K562 (cell line): ENCODE measurements at regions not wholly inside any gene's neighbourhood (a gene's known extent, or its start where the extent isn't known, plus 50 kb on each side); places are given as distances from the start of the nearest gene placed in this dataset.

Source experiments
- ATAC-seq: fragments of 200-7000 bp; cut with Tn5 transposase; 3 replicates; pipeline ENCODE4 v1.9.1; 2020; ENCODE audit warnings: moderate library complexity
- BruUV-seq: library from RNA; stranded (reverse); fragments of 400-500 nt; replicated peaks from 2 replicates; lab custom pipeline; 2021; lab: Mats Ljungman, UMichigan
- CTCF ChIA-PET: fragments of 300-600 bp; formaldehyde crosslinking; extraction: SDS; loops from one replicate; lab custom pipeline; 2021; ENCODE audit warnings: low intra/inter-chr PET ratio; lab: Yijun Ruan, JAX
- POLR2A ChIA-PET: fragments of 300-600, 350-650 bp; sonication (Branson Sonifier 250); formaldehyde crosslinking; extraction: SDS; loops from one replicate; lab custom pipeline; 2021; ENCODE audit warnings: antibody characterized with exemption, inconsistent platforms; lab: Yijun Ruan, JAX
- DNase-seq, 4 experiments: peaks; one replicate each; pipeline versions ENCODE4 v3.0.0 to v3.0.0-alpha.2; 2011 to 2018; ENCODE audit warnings: low spot score in 3 of 4, mixed read lengths in 3 of 4; ENCODE audit errors: extremely low read depth in 1 of 4
- FAIRE-seq: peaks from 2 replicates; lab custom pipeline; 2011; peaks lifted over from hg19 to GRCh38; lab: Jason Lieb, UNC
- H2AFZ ChIP-seq: 2 replicates; pipeline ENCODE4 v1.6.0; 2011; ENCODE audit warnings: low read depth, low read length, control low read depth, inconsistent platforms
- H3K27ac ChIP-seq: fragments of 200-600 bp; 3 replicates; pipeline ENCODE4 v1.8.0; 2011; ENCODE audit warnings: low read depth, mild to moderate bottlenecking, control low read depth, inconsistent platforms, low read length, moderate library complexity, mixed read lengths; ENCODE audit errors: extremely low read depth
- H3K27me3 ChIP-seq, 2 experiments: fragments of 300-600 bp in 1 of 2; 2 replicates in 1 of 2; 3 replicates in 1 of 2; pipeline versions ENCODE4 v1.6.0 to v1.8.0; 2011; ENCODE audit warnings: inconsistent platforms in 2 of 2, low read length in 2 of 2, mild to moderate bottlenecking in 1 of 2, mixed read lengths in 1 of 2, moderate library complexity in 1 of 2; ENCODE audit not compliant: control insufficient read depth in 2 of 2, insufficient read depth in 2 of 2
- H3K36me3 ChIP-seq: fragments of 300-600 bp; 3 replicates; pipeline ENCODE4 v1.8.0; 2011; ENCODE audit warnings: mild to moderate bottlenecking, low read length, inconsistent platforms; ENCODE audit not compliant: control insufficient read depth, insufficient read depth
- H3K4me1 ChIP-seq, 2 experiments: fragments of 200-600 bp in 1 of 2; replicated peaks in 1 of 2; 2 replicates in 1 of 2; 3 replicates in 1 of 2; pipeline versions ENCODE4 v1.5.1 to v1.8.0; 2011; ENCODE audit warnings: inconsistent platforms in 2 of 2, low read length in 2 of 2, mild to moderate bottlenecking in 1 of 2, mixed read lengths in 1 of 2, moderate library complexity in 1 of 2; ENCODE audit not compliant: control insufficient read depth in 2 of 2, insufficient read depth in 2 of 2
- H3K4me2 ChIP-seq: 2 replicates; pipeline ENCODE4 v1.6.1; 2011; ENCODE audit warnings: low read length, control low read depth, inconsistent platforms, mixed read lengths; ENCODE audit not compliant: insufficient read depth
- H3K4me3 ChIP-seq: fragments of 200-600 bp; sonication (generic), shearing (Covaris generic); 2 replicates; pipeline ENCODE4 v1.5.1; 2016; ENCODE audit warnings: control low read depth, inconsistent platforms
- H3K79me2 ChIP-seq: fragments of 200-600 bp; 3 replicates; pipeline ENCODE4 v1.8.0; 2011; ENCODE audit warnings: low read length, inconsistent platforms; ENCODE audit not compliant: control insufficient read depth, insufficient read depth
- H3K9ac ChIP-seq, 2 experiments: 2 replicates each; pipeline versions ENCODE4 v1.6.0 to v1.6.1; 2011; ENCODE audit warnings: low read depth in 2 of 2, low read length in 2 of 2, control low read depth in 1 of 2, inconsistent platforms in 1 of 2, mild to moderate bottlenecking in 1 of 2, mixed read lengths in 1 of 2; ENCODE audit not compliant: insufficient read depth in 1 of 2
- H3K9me1 ChIP-seq: one replicate; pipeline ENCODE4 v1.6.0; 2011; ENCODE audit warnings: inconsistent platforms, mild to moderate bottlenecking, low read length, moderate library complexity; ENCODE audit not compliant: control insufficient read depth, insufficient read depth
- H3K9me3 ChIP-seq: replicated peaks from 2 replicates; pipeline ENCODE4 v1.5.1; 2011; ENCODE audit warnings: low read depth, low read length, inconsistent platforms; ENCODE audit not compliant: control insufficient read depth, insufficient read depth
- H4K20me1 ChIP-seq: replicated peaks from 2 replicates; pipeline ENCODE4 v1.6.1; 2011; ENCODE audit warnings: low read length, inconsistent platforms, mixed read lengths; ENCODE audit not compliant: control insufficient read depth, insufficient read depth
- ARID3A ChIP-seq: IDR thresholded peaks from 2 replicates; pipeline ENCODE4 v1.6.1; 2012; ENCODE audit warnings: low read depth, low read length, improper control_type of control experiment, borderline replicate concordance
- CHD4 ChIP-seq: fragments of 200-600 bp; sonication (generic); IDR thresholded peaks from 3 replicates; pipeline ENCODE4 v1.6.1; 2012; ENCODE audit warnings: low read depth, mild to moderate bottlenecking, mixed read lengths, low read length, inconsistent platforms; ENCODE audit not compliant: insufficient read depth, insufficient replicate concordance, poor library complexity, severe bottlenecking
- EZH2 ChIP-seq: IDR thresholded peaks from 2 replicates; pipeline ENCODE4 v1.6.1; 2012; ENCODE audit warnings: low read depth, mild to moderate bottlenecking, inconsistent platforms, low read length, borderline replicate concordance
- HDAC8 ChIP-seq: fragments of 450-650 bp; IDR thresholded peaks from 2 replicates; pipeline ENCODE4 v1.6.1; 2016; ENCODE audit warnings: mild to moderate bottlenecking, missing genetic modification characterization, moderate library complexity, missing compliant biosample characterization
- ILF3 ChIP-seq: fragments of 450-650 bp; IDR thresholded peaks from 2 replicates; pipeline ENCODE4 v1.6.1; 2018; ENCODE audit warnings: antibody characterized with exemption, mild to moderate bottlenecking, moderate library complexity, borderline replicate concordance
- KAT7 ChIP-seq: sonication (generic); formaldehyde crosslinking; IDR thresholded peaks from 2 replicates; pipeline ENCODE4 v1.8.0; 2022; ENCODE audit warnings: missing genetic modification reagents, mild to moderate bottlenecking, borderline replicate concordance
- SLC30A9 ChIP-seq: fragments of 250-450 bp; sonication (Bioruptor Pico); IDR thresholded peaks from 2 replicates; pipeline ENCODE4 v1.8.0; 2022; ENCODE audit warnings: mild to moderate bottlenecking, moderate library complexity
- SMARCC2 ChIP-seq: fragments of 450-650 bp; IDR thresholded peaks from 2 replicates; pipeline ENCODE4 v1.6.1; 2017; ENCODE audit warnings: antibody characterized with exemption, moderate library complexity, mild to moderate bottlenecking, low read depth
- TAF7 ChIP-seq: fragments of 450-650 bp; IDR thresholded peaks from 2 replicates; pipeline ENCODE4 v1.6.1; 2016; ENCODE audit warnings: missing genetic modification characterization, missing compliant biosample characterization
- TFAM ChIP-seq: fragments of 250-450 bp; sonication (Bioruptor Pico); conservative IDR thresholded peaks from 2 replicates; pipeline ENCODE4 v1.5.0; 2021; ENCODE audit warnings: mild to moderate bottlenecking, moderate library complexity
- ZBTB8A ChIP-seq: fragments of 450-650 bp; IDR thresholded peaks from 2 replicates; pipeline ENCODE4 v1.6.1; 2018; ENCODE audit warnings: mild to moderate bottlenecking, moderate library complexity; ENCODE audit not compliant: partially characterized antibody
- ZKSCAN8 ChIP-seq: fragments of 200-800 bp; sonication (Bioruptor generic); IDR thresholded peaks from 2 replicates; pipeline ENCODE4 v1.6.1; 2016; ENCODE audit warnings: missing genetic modification characterization, missing compliant biosample characterization
- ZNF224 ChIP-seq: sonication (generic); formaldehyde crosslinking; IDR thresholded peaks from 2 replicates; pipeline ENCODE4 v1.8.0; 2022; ENCODE audit warnings: mild to moderate bottlenecking, missing genetic modification reagents
- ZNF354B ChIP-seq: fragments of 250-450 bp; sonication (Bioruptor Pico); IDR thresholded peaks from 2 replicates; pipeline ENCODE4 v1.4.0; 2020
- WGBS: fragments of 100-300 bp; shearing (Covaris generic); methylation state at CpG from one replicate; pipeline ENCODE4 v1.1.6; 2016; ENCODE audit warnings: low coverage, mixed read lengths; ENCODE audit not compliant: insufficient coverage; ENCODE audit errors: missing lambda C conversion rate; 5-methylcytosine and 5-hydroxymethylcytosine counted together
- in situ Hi-C: fragments of 300-500 bp; cut with MboI; formaldehyde crosslinking; loops from 4 replicates; pipeline ENCODE4 v1.15.0; 2018; ENCODE audit warnings: inconsistent platforms, mixed read lengths
- intact Hi-C: fragments of 100-400 bp; cut with micrococcal nuclease; formaldehyde crosslinking; loops from 2 replicates; pipeline ENCODE4 v1.14.2; 2022
- TF ChIP-seq, protein P1 (sequence below): fragments of 450-650 bp; IDR thresholded peaks from 2 replicates; pipeline ENCODE4 v1.6.1; 2014; ENCODE audit warnings: low read depth, mild to moderate bottlenecking, moderate library complexity, borderline replicate concordance
- TF ChIP-seq, protein P2 (sequence below): IDR thresholded peaks from 3 replicates; pipeline ENCODE4 v1.6.1; 2011; ENCODE audit warnings: borderline replicate concordance, mild to moderate bottlenecking; ENCODE audit not compliant: insufficient read length, insufficient read depth

- TF ChIP-seq TAF7 (tag) (no peak), EZH2 (no peak)
Measured at GRCh38 chr5:6222121-6222520, 156.2 kb downstream of the MED10 start (continued).

DNA sequence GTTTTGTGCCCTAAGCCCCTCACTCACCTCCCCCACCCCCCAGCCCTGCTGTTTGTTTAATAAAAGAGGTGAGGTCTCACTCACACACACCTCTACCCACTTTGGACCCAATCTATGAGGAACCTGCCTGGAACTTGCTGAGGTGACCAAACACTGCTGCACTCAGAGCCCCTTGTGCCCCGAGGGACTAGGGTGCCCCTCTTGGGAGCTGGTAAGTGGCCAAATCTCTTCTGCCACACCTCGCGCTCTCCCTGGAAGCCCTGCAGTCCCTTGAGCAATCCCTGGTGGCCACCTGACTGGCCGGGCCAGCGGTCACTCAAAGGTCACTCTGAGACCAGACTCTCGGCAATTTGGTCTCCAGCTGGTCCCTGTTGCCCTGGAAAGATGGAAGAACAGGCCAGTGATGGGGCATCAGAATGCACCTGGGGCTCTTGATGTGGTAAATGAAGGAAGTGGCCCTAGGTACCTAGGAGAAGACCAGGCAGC is 157.2 kb downstream of the MED10 start:
- POLR2A ChIA-PET: no interaction called here
- H3K9ac ChIP-seq: no peak overlapping the region
- intact Hi-C loops (no loop called here), in situ Hi-C loops (no loop called here)
- no peak overlapping the region for H2AFZ ChIP-seq
- DNase-seq (no peak), ATAC-seq (no peak), FAIRE-seq (no peak)
- H3K4me2 ChIP-seq: no peak overlapping the region
- no peaks in the 10 kb centered on the region for H3K79me2 ChIP-seq
- no peak overlapping the region for H3K27ac ChIP-seq
- no peaks in the 10 kb centered on the region for H4K20me1 ChIP-seq
- H3K4me3 ChIP-seq: no peak overlapping the region
- peaks cover 0 to 45% of the 10 kb centered on the region in 2 experiments; a peak in 3 of 5 replicates for H3K27me3 ChIP-seq
- no peaks in the 10 kb centered on the region for H3K9me1 ChIP-seq
- H3K4me1 ChIP-seq: no peaks in the 10 kb centered on the region; a peak in 1 of 5 replicates
- H3K36me3 ChIP-seq: no peaks in the 10 kb centered on the region
- 0% methylated on average over 6 of the region's 6 CpGs for WGBS
- BruUV-seq: no TSS peak
- CTCF ChIA-PET: no interaction called here
- H3K9me3 ChIP-seq: no peaks in the 10 kb centered on the region
- TF ChIP-seq ZKSCAN8 (no peak), SMARCC2 (no peak), KAT7 (CRISPR knock-in tag) (no peak), CHD4 (no peak), ZNF354B (no peak), ZNF224 (no peak), ZBTB8A (no peak), SLC30A9 (CRISPR knock-in tag) (no peak), HDAC8 (tag) (no peak), ARID3A (no peak), ILF3 (no peak), TFAM (no peak)
- TF ChIP-seq, protein P1, sequence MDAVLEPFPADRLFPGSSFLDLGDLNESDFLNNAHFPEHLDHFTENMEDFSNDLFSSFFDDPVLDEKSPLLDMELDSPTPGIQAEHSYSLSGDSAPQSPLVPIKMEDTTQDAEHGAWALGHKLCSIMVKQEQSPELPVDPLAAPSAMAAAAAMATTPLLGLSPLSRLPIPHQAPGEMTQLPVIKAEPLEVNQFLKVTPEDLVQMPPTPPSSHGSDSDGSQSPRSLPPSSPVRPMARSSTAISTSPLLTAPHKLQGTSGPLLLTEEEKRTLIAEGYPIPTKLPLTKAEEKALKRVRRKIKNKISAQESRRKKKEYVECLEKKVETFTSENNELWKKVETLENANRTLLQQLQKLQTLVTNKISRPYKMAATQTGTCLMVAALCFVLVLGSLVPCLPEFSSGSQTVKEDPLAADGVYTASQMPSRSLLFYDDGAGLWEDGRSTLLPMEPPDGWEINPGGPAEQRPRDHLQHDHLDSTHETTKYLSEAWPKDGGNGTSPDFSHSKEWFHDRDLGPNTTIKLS: no peak
- TF ChIP-seq, protein P2, sequence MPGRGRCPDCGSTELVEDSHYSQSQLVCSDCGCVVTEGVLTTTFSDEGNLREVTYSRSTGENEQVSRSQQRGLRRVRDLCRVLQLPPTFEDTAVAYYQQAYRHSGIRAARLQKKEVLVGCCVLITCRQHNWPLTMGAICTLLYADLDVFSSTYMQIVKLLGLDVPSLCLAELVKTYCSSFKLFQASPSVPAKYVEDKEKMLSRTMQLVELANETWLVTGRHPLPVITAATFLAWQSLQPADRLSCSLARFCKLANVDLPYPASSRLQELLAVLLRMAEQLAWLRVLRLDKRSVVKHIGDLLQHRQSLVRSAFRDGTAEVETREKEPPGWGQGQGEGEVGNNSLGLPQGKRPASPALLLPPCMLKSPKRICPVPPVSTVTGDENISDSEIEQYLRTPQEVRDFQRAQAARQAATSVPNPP: no peak
